Muscle layer of duodenum (tissue), 2 donors: ENCODE measurements at regions not wholly inside any gene's neighbourhood (a gene's known extent, or its start where the extent isn't known, plus 50 kb on each side); places are given as distances from the start of the nearest gene placed in this dataset.

Experiments used
- H3K27ac ChIP-seq: one replicate; pipeline ENCODE4 v1.7.0; 2013; ENCODE audit warnings: mild to moderate bottlenecking, low read length
- H3K27me3 ChIP-seq: one replicate; pipeline ENCODE4 v1.7.0; 2013; ENCODE audit warnings: low read depth, mild to moderate bottlenecking, control low read depth, low read length
- H3K36me3 ChIP-seq, 2 donors: one replicate each; pipeline ENCODE4 v1.7.0; 2013; ENCODE audit warnings: low read length in 2 of 2, control low read depth in 1 of 2, mild to moderate bottlenecking in 1 of 2; ENCODE audit not compliant: insufficient read depth in 2 of 2, control insufficient read depth in 1 of 2
- H3K4me1 ChIP-seq, 2 donors: one replicate each; pipeline ENCODE4 v1.7.0; 2013; ENCODE audit warnings: low read length in 2 of 2, mild to moderate bottlenecking in 2 of 2, control low read depth in 1 of 2, moderate library complexity in 1 of 2; ENCODE audit not compliant: insufficient read depth in 2 of 2, control insufficient read depth in 1 of 2
- H3K4me3 ChIP-seq, 2 donors: one replicate each; pipeline ENCODE4 v1.7.0; 2013; ENCODE audit warnings: low read length in 2 of 2, low read depth in 1 of 2, mild to moderate bottlenecking in 1 of 2
- H3K9me3 ChIP-seq, 2 donors: one replicate each; pipeline ENCODE4 v1.7.0; 2013; ENCODE audit warnings: low read length in 2 of 2, control low read depth in 1 of 2, mild to moderate bottlenecking in 1 of 2; ENCODE audit not compliant: control insufficient read depth in 1 of 2
- donor health status: healthy.

- H3K9me3 ChIP-seq = no peaks in the 10 kb centered on the region
Observed at GRCh38 chr2:19664646-19665045, 237.1 kb downstream of the TTC32 start.

GRCh38 chr2:19659024-19659792 lies 242.6 kb downstream of the TTC32 start:
- no peaks in the 10 kb centered on the region for H3K9me3 ChIP-seq
- H3K27me3 ChIP-seq = no peaks in the 10 kb centered on the region
- no peaks in the 10 kb centered on the region for H3K36me3 ChIP-seq
- no peaks in the 10 kb centered on the region for H3K4me1 ChIP-seq
- H3K4me3 ChIP-seq = no peak overlapping the region
- no peak overlapping the region for H3K27ac ChIP-seq

More at GRCh38 chr2:19664646-19665045, 237.1 kb downstream of the TTC32 start:
- Histone ChIP-seq H3K36me3 (no peaks in the 10 kb centered on the region), H3K27me3 (no peaks in the 10 kb centered on the region), H3K4me3 (no peak overlapping the region), H3K4me1 (no peaks in the 10 kb centered on the region), H3K27ac (no peak overlapping the region)

GRCh38 chr2:19656011-19656410 lies 245.8 kb downstream of the TTC32 start:
- Histone ChIP-seq H3K27ac (no peak overlapping the region), H3K4me3 (no peak overlapping the region), H3K27me3 (no peaks in the 10 kb centered on the region), H3K4me1 (no peaks in the 10 kb centered on the region), H3K9me3 (no peaks in the 10 kb centered on the region), H3K36me3 (no peaks in the 10 kb centered on the region)

GRCh38 chr2:19654310-19655090 lies 247.3 kb downstream of the TTC32 start:
- Histone ChIP-seq H3K4me1 (no peaks in the 10 kb centered on the region), H3K27ac (no peak overlapping the region), H3K36me3 (no peaks in the 10 kb centered on the region), H3K27me3 (no peaks in the 10 kb centered on the region), H3K9me3 (no peaks in the 10 kb centered on the region), H3K4me3 (no peak overlapping the region)

GRCh38 chr2:19653509-19653908 lies 248.3 kb downstream of the TTC32 start:
- Histone ChIP-seq H3K36me3 (no peaks in the 10 kb centered on the region), H3K4me3 (no peak overlapping the region), H3K9me3 (no peaks in the 10 kb centered on the region), H3K27me3 (no peaks in the 10 kb centered on the region), H3K4me1 (no peaks in the 10 kb centered on the region), H3K27ac (no peak overlapping the region)

- Histone ChIP-seq H3K9me3 (no peaks in the 10 kb centered on the region), H3K4me3 (no peak overlapping the region), H3K36me3 (no peaks in the 10 kb centered on the region), H3K27ac (no peak overlapping the region), H3K4me1 (no peaks in the 10 kb centered on the region), H3K27me3 (no peaks in the 10 kb centered on the region)
Observed at GRCh38 chr2:19652811-19653210, 249.0 kb downstream of the TTC32 start.

- no peaks in the 10 kb centered on the region for H3K4me1 ChIP-seq
- H3K36me3 ChIP-seq = no peaks in the 10 kb centered on the region
- H3K27me3 ChIP-seq = no peaks in the 10 kb centered on the region
- H3K27ac ChIP-seq = no peak overlapping the region
- H3K4me3 ChIP-seq = no peak overlapping the region
- H3K9me3 ChIP-seq = no peaks in the 10 kb centered on the region
Observed at GRCh38 chr2:19651466-19651865, 250.3 kb downstream of the TTC32 start.

GRCh38 chr2:19649785-19650380 lies 251.9 kb downstream of the TTC32 start:
- no peaks in the 10 kb centered on the region for H3K9me3 ChIP-seq
- H3K27me3 ChIP-seq = no peaks in the 10 kb centered on the region
- H3K27ac ChIP-seq = no peak overlapping the region
- H3K4me1 ChIP-seq = no peaks in the 10 kb centered on the region
- H3K4me3 ChIP-seq = no peak overlapping the region
- no peaks in the 10 kb centered on the region for H3K36me3 ChIP-seq

- Histone ChIP-seq H3K4me3 (no peak overlapping the region), H3K27ac (no peak overlapping the region)
Observed at GRCh38 chr2:19649142-19649541, 252.6 kb downstream of the TTC32 start.

GRCh38 chr2:19648583-19648982 lies 253.2 kb downstream of the TTC32 start:
- no peak overlapping the region for H3K27ac ChIP-seq
- no peaks in the 10 kb centered on the region for H3K27me3 ChIP-seq
- H3K4me1 ChIP-seq = no peaks in the 10 kb centered on the region
- no peaks in the 10 kb centered on the region for H3K36me3 ChIP-seq
- H3K4me3 ChIP-seq = no peak overlapping the region
- no peaks in the 10 kb centered on the region for H3K9me3 ChIP-seq

More at GRCh38 chr2:19649142-19649541, 252.6 kb downstream of the TTC32 start:
- no peaks in the 10 kb centered on the region for H3K9me3 ChIP-seq
- H3K36me3 ChIP-seq = no peaks in the 10 kb centered on the region
- no peaks in the 10 kb centered on the region for H3K4me1 ChIP-seq
- H3K27me3 ChIP-seq = no peaks in the 10 kb centered on the region

GRCh38 chr2:19646987-19647386 lies 254.8 kb downstream of the TTC32 start:
- Histone ChIP-seq H3K27me3 (no peaks in the 10 kb centered on the region), H3K9me3 (no peaks in the 10 kb centered on the region), H3K27ac (no peak overlapping the region), H3K36me3 (no peaks in the 10 kb centered on the region), H3K4me3 (no peak overlapping the region), H3K4me1 (no peaks in the 10 kb centered on the region)
